DMS153 (cell line): ENCODE measurements at regions not wholly inside any gene's neighbourhood (a gene's known extent, or its start where the extent isn't known, plus 50 kb on each side); places are given as distances from the start of the nearest gene placed in this dataset.

Source experiments
- DNase-seq: peaks from one replicate; lab custom pipeline; 2025; lab: John Stamatoyannopoulos, UW

GRCh38 chr20:41669708-41670263 is 51.6 kb upstream of the CHD6 start:
- no peak for DNase-seq

- DNase-seq: no peak
These were observed 50.0 kb upstream of the CHD6 start for GRCh38 chr20:41668057-41668749.
